OCI-LY1 (cell line): ENCODE measurements at regions not wholly inside any gene's neighbourhood (a gene's known extent, or its start where the extent isn't known, plus 50 kb on each side); places are given as distances from the start of the nearest gene placed in this dataset.

Experiments used
- EZH2 ChIP-seq: fragments of 200-600 bp; sonication (generic), shearing (Covaris generic); IDR thresholded peaks from 2 replicates; pipeline ENCODE4 v1.8.0; 2017; ENCODE audit warnings: borderline replicate concordance, mixed run types, mild to moderate bottlenecking, antibody characterized with exemption, low read length, moderate library complexity, mixed read lengths
- TF ChIP-seq, protein P1 (sequence below): fragments of 200-600 bp; sonication (generic), shearing (Covaris generic); IDR thresholded peaks from 2 replicates; pipeline ENCODE4 v1.5.1; 2017; ENCODE audit warnings: mild to moderate bottlenecking, antibody characterized with exemption, low read length, moderate library complexity, mixed read lengths

GRCh38 chr9:115847216-115847615 lies 306.4 kb upstream of the PAPPA start:
- TF ChIP-seq, protein P1, sequence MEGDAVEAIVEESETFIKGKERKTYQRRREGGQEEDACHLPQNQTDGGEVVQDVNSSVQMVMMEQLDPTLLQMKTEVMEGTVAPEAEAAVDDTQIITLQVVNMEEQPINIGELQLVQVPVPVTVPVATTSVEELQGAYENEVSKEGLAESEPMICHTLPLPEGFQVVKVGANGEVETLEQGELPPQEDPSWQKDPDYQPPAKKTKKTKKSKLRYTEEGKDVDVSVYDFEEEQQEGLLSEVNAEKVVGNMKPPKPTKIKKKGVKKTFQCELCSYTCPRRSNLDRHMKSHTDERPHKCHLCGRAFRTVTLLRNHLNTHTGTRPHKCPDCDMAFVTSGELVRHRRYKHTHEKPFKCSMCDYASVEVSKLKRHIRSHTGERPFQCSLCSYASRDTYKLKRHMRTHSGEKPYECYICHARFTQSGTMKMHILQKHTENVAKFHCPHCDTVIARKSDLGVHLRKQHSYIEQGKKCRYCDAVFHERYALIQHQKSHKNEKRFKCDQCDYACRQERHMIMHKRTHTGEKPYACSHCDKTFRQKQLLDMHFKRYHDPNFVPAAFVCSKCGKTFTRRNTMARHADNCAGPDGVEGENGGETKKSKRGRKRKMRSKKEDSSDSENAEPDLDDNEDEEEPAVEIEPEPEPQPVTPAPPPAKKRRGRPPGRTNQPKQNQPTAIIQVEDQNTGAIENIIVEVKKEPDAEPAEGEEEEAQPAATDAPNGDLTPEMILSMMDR = no peak
- no peak for TF ChIP-seq EZH2
